ENCODE measurements at regions not wholly inside any gene's neighbourhood (a gene's known extent, or its start where the extent isn't known, plus 50 kb on each side); places are given as distances from the start of the nearest gene placed in this dataset.

DNA sequence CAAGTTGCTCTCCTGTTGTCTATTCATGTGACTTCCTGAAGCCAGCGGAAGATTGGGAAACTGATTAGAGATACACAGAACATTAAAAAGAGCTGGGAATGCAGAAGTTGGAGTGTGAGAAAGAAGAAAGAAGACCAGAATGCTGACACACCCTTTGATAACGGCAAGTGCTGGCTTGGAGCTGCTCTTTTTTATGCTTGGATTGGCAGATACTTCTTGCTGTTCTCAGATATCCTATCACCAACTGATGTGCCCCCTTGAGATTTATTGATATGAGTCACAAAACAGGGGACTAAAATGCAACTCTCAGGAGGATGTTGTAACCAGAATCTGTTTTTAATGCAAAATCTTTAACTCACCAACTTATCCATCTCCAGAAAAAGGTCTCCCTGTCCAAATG is 56.0 kb upstream of the ASTN2 start:
- Histone ChIP-seq H2AFZ (ENCODE audit: low read depth, low read length, severe bottlenecking) (no peak overlapping the region), H3F3A (ENCODE audit: insufficient read depth) (no peaks in the 10 kb centered on the region), H3K9ac (ENCODE audit: low read length) (no peak overlapping the region), H4K20me1 (ENCODE audit: low read depth, low read length) (no peaks in the 10 kb centered on the region), H3K4me3 (ENCODE audit: insufficient read depth, low read length, poor library complexity, severe bottlenecking) (no peak overlapping the region), H3K27me3 (ENCODE audit: low read length) (no peaks in the 10 kb centered on the region), H3K4me2 (ENCODE audit: low read depth, low read length, poor library complexity, severe bottlenecking) (no peak overlapping the region), H3K36me3 (ENCODE audit: low read length) (no peaks in the 10 kb centered on the region), H3K9me3 (ENCODE audit: insufficient read depth, low read length) (no peaks in the 10 kb centered on the region), H3K9me2 (replicated peaks; ENCODE audit: insufficient read depth, low read length) (no peaks in the 10 kb centered on the region), H3K27ac (ENCODE audit: low read depth, low read length) (no peak overlapping the region), H3K79me2 (ENCODE audit: insufficient read depth, low read length) (no peaks in the 10 kb centered on the region)
- TF ChIP-seq EZH2phosphoT487 (conservative IDR thresholded peaks at IDR 0.05; ENCODE audit: low read length) = no peak
- no peak for TF ChIP-seq CTCF (IDR thresholded peaks at IDR 0.05; ENCODE audit: insufficient read depth, low read length, poor library complexity, severe bottlenecking)

DNA sequence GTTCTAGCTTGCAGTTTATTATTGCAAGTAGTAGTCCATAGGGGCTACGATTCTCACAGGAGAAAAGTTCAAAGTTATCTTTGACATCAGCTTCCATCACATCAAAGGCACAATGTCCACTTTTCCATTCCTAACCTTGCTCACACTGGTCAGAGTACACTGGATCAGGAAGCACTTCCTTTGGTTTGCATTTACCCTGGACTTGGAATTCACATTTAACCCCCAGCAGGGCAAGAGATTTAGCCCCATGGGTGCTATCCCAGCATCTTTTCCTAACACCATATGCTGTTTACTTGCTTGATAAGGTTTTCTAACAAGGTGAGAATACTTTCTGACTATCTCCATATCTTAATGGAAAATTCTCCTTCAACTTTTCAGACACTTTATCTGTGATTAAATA is 55.6 kb upstream of the ASTN2 start:
- no peak overlapping the region for H3K4me2 ChIP-seq (ENCODE audit: low read depth, low read length, poor library complexity, severe bottlenecking)
- no peaks in the 10 kb centered on the region for H3K9me2 ChIP-seq (replicated peaks; ENCODE audit: insufficient read depth, low read length)
- no peak overlapping the region for H3K4me3 ChIP-seq (ENCODE audit: insufficient read depth, low read length, poor library complexity, severe bottlenecking)
- H3K27me3 ChIP-seq (ENCODE audit: low read length) = no peaks in the 10 kb centered on the region
- H3K9ac ChIP-seq (ENCODE audit: low read length) = no peak overlapping the region
- no peaks in the 10 kb centered on the region for H4K20me1 ChIP-seq (ENCODE audit: low read depth, low read length)
- no peaks in the 10 kb centered on the region for H3K36me3 ChIP-seq (ENCODE audit: low read length)
- no peaks in the 10 kb centered on the region for H3K79me2 ChIP-seq (ENCODE audit: insufficient read depth, low read length)
- no peaks in the 10 kb centered on the region for H3F3A ChIP-seq (ENCODE audit: insufficient read depth)
- H2AFZ ChIP-seq (ENCODE audit: low read depth, low read length, severe bottlenecking) = no peak overlapping the region
- no peak for TF ChIP-seq EZH2phosphoT487 (conservative IDR thresholded peaks at IDR 0.05; ENCODE audit: low read length)
- no peak for TF ChIP-seq CTCF (IDR thresholded peaks at IDR 0.05; ENCODE audit: insufficient read depth, low read length, poor library complexity, severe bottlenecking)
- no peaks in the 10 kb centered on the region for H3K9me3 ChIP-seq (ENCODE audit: insufficient read depth, low read length)
- H3K27ac ChIP-seq (ENCODE audit: low read depth, low read length) = no peak overlapping the region

GRCh38 chr9:117466111-117466510 is 51.3 kb upstream of the ASTN2 start:
- H3K9me3 ChIP-seq (ENCODE audit: insufficient read depth, low read length) = no peaks in the 10 kb centered on the region
- H3K9me2 ChIP-seq (replicated peaks; ENCODE audit: insufficient read depth, low read length) = no peaks in the 10 kb centered on the region
- H3F3A ChIP-seq (ENCODE audit: insufficient read depth) = no peaks in the 10 kb centered on the region
- H3K4me2 ChIP-seq (ENCODE audit: low read depth, low read length, poor library complexity, severe bottlenecking) = no peak overlapping the region
- no peaks in the 10 kb centered on the region for H3K79me2 ChIP-seq (ENCODE audit: insufficient read depth, low read length)
- H3K27me3 ChIP-seq (ENCODE audit: low read length) = no peaks in the 10 kb centered on the region
- no peak overlapping the region for H2AFZ ChIP-seq (ENCODE audit: low read depth, low read length, severe bottlenecking)
- H4K20me1 ChIP-seq (ENCODE audit: low read depth, low read length) = no peaks in the 10 kb centered on the region
- no peak overlapping the region for H3K27ac ChIP-seq (ENCODE audit: low read depth, low read length)
- no peaks in the 10 kb centered on the region for H3K36me3 ChIP-seq (ENCODE audit: low read length)
- H3K9ac ChIP-seq (ENCODE audit: low read length) = no peak overlapping the region
- no peak overlapping the region for H3K4me3 ChIP-seq (ENCODE audit: insufficient read depth, low read length, poor library complexity, severe bottlenecking)
- TF ChIP-seq CTCF (IDR thresholded peaks at IDR 0.05; ENCODE audit: insufficient read depth, low read length, poor library complexity, severe bottlenecking) (no peak), EZH2phosphoT487 (conservative IDR thresholded peaks at IDR 0.05; ENCODE audit: low read length) (no peak)

GRCh38 chr9:117465706-117466105 is 50.8 kb upstream of the ASTN2 start:
- H3K4me3 ChIP-seq (ENCODE audit: insufficient read depth, low read length, poor library complexity, severe bottlenecking) = no peak overlapping the region
- H3K27ac ChIP-seq (ENCODE audit: low read depth, low read length) = no peak overlapping the region
- TF ChIP-seq CTCF (IDR thresholded peaks at IDR 0.05; ENCODE audit: insufficient read depth, low read length, poor library complexity, severe bottlenecking) (no peak), EZH2phosphoT487 (conservative IDR thresholded peaks at IDR 0.05; ENCODE audit: low read length) (no peak)
- H2AFZ ChIP-seq (ENCODE audit: low read depth, low read length, severe bottlenecking) = no peak overlapping the region
- H3K36me3 ChIP-seq (ENCODE audit: low read length) = no peaks in the 10 kb centered on the region
- H3K9me2 ChIP-seq (replicated peaks; ENCODE audit: insufficient read depth, low read length) = no peaks in the 10 kb centered on the region
- no peaks in the 10 kb centered on the region for H4K20me1 ChIP-seq (ENCODE audit: low read depth, low read length)
- H3K9ac ChIP-seq (ENCODE audit: low read length) = no peak overlapping the region
- no peaks in the 10 kb centered on the region for H3K9me3 ChIP-seq (ENCODE audit: insufficient read depth, low read length)
- H3K79me2 ChIP-seq (ENCODE audit: insufficient read depth, low read length) = no peaks in the 10 kb centered on the region
- H3K4me2 ChIP-seq (ENCODE audit: low read depth, low read length, poor library complexity, severe bottlenecking) = no peak overlapping the region
- no peaks in the 10 kb centered on the region for H3F3A ChIP-seq (ENCODE audit: insufficient read depth)
- no peaks in the 10 kb centered on the region for H3K27me3 ChIP-seq (ENCODE audit: low read length)
